ENCODE measurements at regions not wholly inside any gene's neighbourhood (a gene's known extent, or its start where the extent isn't known, plus 50 kb on each side); places are given as distances from the start of the nearest gene placed in this dataset.

DNA sequence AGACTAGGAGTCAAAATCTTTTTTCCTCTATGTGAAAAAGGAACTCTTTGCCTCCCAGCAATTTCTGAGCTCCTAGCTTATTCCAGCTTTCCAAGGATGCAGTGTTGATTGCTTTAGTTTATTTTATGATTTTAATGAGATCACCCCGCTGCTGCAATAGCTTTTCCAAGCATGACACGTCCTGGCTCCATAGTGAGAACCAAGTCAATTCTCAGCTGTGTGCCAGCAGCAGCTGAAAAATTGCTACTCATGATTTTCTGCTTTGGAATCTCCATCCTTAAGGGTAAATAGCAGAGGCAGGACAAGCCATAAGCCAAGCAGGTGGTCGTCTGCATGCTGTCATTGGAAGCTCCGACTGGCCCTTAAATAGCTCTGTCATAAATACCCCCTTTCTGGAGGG lies 64.5 kb downstream of the FTHL17 start:
- WGBS (ENCODE audit: insufficient coverage), result 100% methylated on average over 2 of the region's 4 CpGs
- TF ChIP-seq, protein P1, sequence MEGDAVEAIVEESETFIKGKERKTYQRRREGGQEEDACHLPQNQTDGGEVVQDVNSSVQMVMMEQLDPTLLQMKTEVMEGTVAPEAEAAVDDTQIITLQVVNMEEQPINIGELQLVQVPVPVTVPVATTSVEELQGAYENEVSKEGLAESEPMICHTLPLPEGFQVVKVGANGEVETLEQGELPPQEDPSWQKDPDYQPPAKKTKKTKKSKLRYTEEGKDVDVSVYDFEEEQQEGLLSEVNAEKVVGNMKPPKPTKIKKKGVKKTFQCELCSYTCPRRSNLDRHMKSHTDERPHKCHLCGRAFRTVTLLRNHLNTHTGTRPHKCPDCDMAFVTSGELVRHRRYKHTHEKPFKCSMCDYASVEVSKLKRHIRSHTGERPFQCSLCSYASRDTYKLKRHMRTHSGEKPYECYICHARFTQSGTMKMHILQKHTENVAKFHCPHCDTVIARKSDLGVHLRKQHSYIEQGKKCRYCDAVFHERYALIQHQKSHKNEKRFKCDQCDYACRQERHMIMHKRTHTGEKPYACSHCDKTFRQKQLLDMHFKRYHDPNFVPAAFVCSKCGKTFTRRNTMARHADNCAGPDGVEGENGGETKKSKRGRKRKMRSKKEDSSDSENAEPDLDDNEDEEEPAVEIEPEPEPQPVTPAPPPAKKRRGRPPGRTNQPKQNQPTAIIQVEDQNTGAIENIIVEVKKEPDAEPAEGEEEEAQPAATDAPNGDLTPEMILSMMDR (IDR thresholded peaks at IDR 0.05), result no peak
- TF ChIP-seq EZH2 (IDR thresholded peaks at IDR 0.05; ENCODE audit: borderline replicate concordance, insufficient read depth, low read depth, low read length, poor library complexity, severe bottlenecking), result no peak
- Histone ChIP-seq H3K4me2 (replicated peaks; ENCODE audit: low read depth, low read length, poor library complexity, severe bottlenecking) (no peak overlapping the region), H3K4me1 (ENCODE audit: control insufficient read depth in 2 of 2, insufficient read depth in 2 of 2, low read length in 2 of 2) (no peaks in the 10 kb centered on the region), H2AFZ (ENCODE audit: insufficient read depth, low read depth, low read length, poor library complexity, severe bottlenecking) (no peak overlapping the region), H3K79me2 (ENCODE audit: control insufficient read depth, insufficient read depth, low read length) (no peaks in the 10 kb centered on the region), H3K27me3 (replicated peaks in 1 of 4; ENCODE audit: control extremely low read depth in 1 of 4, control insufficient read depth in 3 of 4, insufficient read depth in 4 of 4, low read length in 3 of 4) (no peaks in the 10 kb centered on the region), H3K9me3 (ENCODE audit: control extremely low read depth in 1 of 3, control insufficient read depth in 2 of 3, insufficient read depth in 1 of 3, low read length in 2 of 3) (no peaks in the 10 kb centered on the region), H3K4me3 (ENCODE audit: control extremely low read depth in 1 of 5, extremely low read depth in 1 of 5, insufficient read depth in 1 of 5, low read depth in 2 of 5, low read length in 4 of 5) (no peak overlapping the region), H4K20me1 (ENCODE audit: control insufficient read depth, insufficient read depth, low read length, poor library complexity, severe bottlenecking) (no peaks in the 10 kb centered on the region), H3K9ac (ENCODE audit: low read length) (no peak overlapping the region), H3K36me3 (replicated peaks in 1 of 2; ENCODE audit: control extremely low read depth in 1 of 2, control insufficient read depth in 1 of 2, extremely low read depth in 1 of 2, insufficient read depth in 2 of 2, low read length in 1 of 2) (no peaks in the 10 kb centered on the region), H3K27ac (ENCODE audit: low read length in 2 of 2) (no peak overlapping the region)
- H3K4me1 Mint-ChIP-seq, result no peaks in the 10 kb centered on the region
- CTCF ChIA-PET, result no interaction called here
- POLR2A ChIA-PET, result no interaction called here
- ATAC-seq (ENCODE audit: low read depth) (no peak), DNase-seq (no peak)
- H3K4me3 Mint-ChIP-seq, result no peak overlapping the region
- no peak overlapping the region for H3K27ac Mint-ChIP-seq
- intact Hi-C loops (cut with micrococcal nuclease), result no loop called here
- H3K9me3 Mint-ChIP-seq (ENCODE audit: insufficient read depth), result no peaks in the 10 kb centered on the region
- H3K27me3 Mint-ChIP-seq, result peaks cover 4% of the 10 kb centered on the region

DNA sequence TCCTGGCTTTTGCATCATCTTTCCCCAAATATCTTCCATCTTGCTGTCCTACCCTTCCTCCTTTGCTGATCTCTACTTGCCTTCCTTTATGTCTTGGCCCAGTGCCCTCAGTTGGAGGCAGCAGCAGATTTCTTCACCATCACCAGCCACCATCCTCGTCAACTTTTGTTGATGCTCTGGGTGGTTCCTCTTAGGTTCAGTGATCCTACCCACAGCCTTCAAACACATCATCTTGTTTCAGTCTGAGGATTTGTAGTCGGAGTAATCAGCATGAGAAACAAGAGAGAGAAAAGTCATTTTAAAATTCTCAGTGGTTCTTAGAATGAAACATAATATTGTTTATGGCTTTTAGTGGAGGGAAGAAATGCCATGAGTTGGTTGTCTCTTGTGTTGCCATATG lies 65.8 kb downstream of the FTHL17 start:
- Histone ChIP-seq H2AFZ (ENCODE audit: insufficient read depth, low read depth, low read length, poor library complexity, severe bottlenecking) (no peak overlapping the region), H4K20me1 (ENCODE audit: control insufficient read depth, insufficient read depth, low read length, poor library complexity, severe bottlenecking) (no peaks in the 10 kb centered on the region), H3K36me3 (replicated peaks in 1 of 2; ENCODE audit: control extremely low read depth in 1 of 2, control insufficient read depth in 1 of 2, extremely low read depth in 1 of 2, insufficient read depth in 2 of 2, low read length in 1 of 2) (no peaks in the 10 kb centered on the region), H3K4me1 (ENCODE audit: control insufficient read depth in 2 of 2, insufficient read depth in 2 of 2, low read length in 2 of 2) (no peaks in the 10 kb centered on the region), H3K27ac (ENCODE audit: low read length in 2 of 2) (no peak overlapping the region), H3K4me2 (replicated peaks; ENCODE audit: low read depth, low read length, poor library complexity, severe bottlenecking) (no peak overlapping the region), H3K4me3 (ENCODE audit: control extremely low read depth in 1 of 5, extremely low read depth in 1 of 5, insufficient read depth in 1 of 5, low read depth in 2 of 5, low read length in 4 of 5) (no peak overlapping the region), H3K27me3 (replicated peaks in 1 of 4; ENCODE audit: control extremely low read depth in 1 of 4, control insufficient read depth in 3 of 4, insufficient read depth in 4 of 4, low read length in 3 of 4) (no peaks in the 10 kb centered on the region), H3K9ac (ENCODE audit: low read length) (no peak overlapping the region), H3K9me3 (ENCODE audit: control extremely low read depth in 1 of 3, control insufficient read depth in 2 of 3, insufficient read depth in 1 of 3, low read length in 2 of 3) (no peaks in the 10 kb centered on the region), H3K79me2 (ENCODE audit: control insufficient read depth, insufficient read depth, low read length) (no peaks in the 10 kb centered on the region)
- TF ChIP-seq, protein P1 (IDR thresholded peaks at IDR 0.05), result no peak
- no peak for TF ChIP-seq EZH2 (IDR thresholded peaks at IDR 0.05; ENCODE audit: borderline replicate concordance, insufficient read depth, low read depth, low read length, poor library complexity, severe bottlenecking)
- intact Hi-C loops (cut with micrococcal nuclease), result no loop called here
- H3K4me1 Mint-ChIP-seq, result no peaks in the 10 kb centered on the region
- ATAC-seq (ENCODE audit: low read depth) (no peak), DNase-seq (no peak)
- CTCF ChIA-PET, result no interaction called here
- H3K27ac Mint-ChIP-seq, result no peak overlapping the region
- POLR2A ChIA-PET, result no interaction called here
- no CpG with 5 or more reads among the region's 2 CpGs for WGBS (ENCODE audit: insufficient coverage)
- peaks cover 7% of the 10 kb centered on the region for H3K27me3 Mint-ChIP-seq
- no peaks in the 10 kb centered on the region for H3K9me3 Mint-ChIP-seq (ENCODE audit: insufficient read depth)
- no peak overlapping the region for H3K4me3 Mint-ChIP-seq
